RWPE1 (cell line): ENCODE measurements at regions not wholly inside any gene's neighbourhood (a gene's known extent, or its start where the extent isn't known, plus 50 kb on each side); places are given as distances from the start of the nearest gene placed in this dataset.

Experiments used
- CTCF ChIA-PET: fragments of 350-600 bp; sonication (Branson Sonifier 250); formaldehyde crosslinking; extraction: SDS; loops from one replicate; lab custom pipeline; 2021; lab: Yijun Ruan, JAX
- POLR2A ChIA-PET: fragments of 400-600 bp; formaldehyde crosslinking; extraction: SDS; loops from one replicate; lab custom pipeline; 2020; ENCODE audit warnings: antibody characterized with exemption; ENCODE audit not compliant: low non-redundant PET; lab: Yijun Ruan, JAX
- DNase-seq: peaks from one replicate; pipeline ENCODE4 v3.0.0; 2012; ENCODE audit warnings: low spot score
- H3K27ac ChIP-seq: fragments of 450-650 bp; 2 replicates; pipeline ENCODE4 v1.5.1; 2017
- TF ChIP-seq, protein P1 (sequence below): fragments of 450-650 bp; conservative IDR thresholded peaks from 2 replicates; pipeline ENCODE4 v1.5.1; 2017; ENCODE audit warnings: low read depth, mild to moderate bottlenecking

DNA sequence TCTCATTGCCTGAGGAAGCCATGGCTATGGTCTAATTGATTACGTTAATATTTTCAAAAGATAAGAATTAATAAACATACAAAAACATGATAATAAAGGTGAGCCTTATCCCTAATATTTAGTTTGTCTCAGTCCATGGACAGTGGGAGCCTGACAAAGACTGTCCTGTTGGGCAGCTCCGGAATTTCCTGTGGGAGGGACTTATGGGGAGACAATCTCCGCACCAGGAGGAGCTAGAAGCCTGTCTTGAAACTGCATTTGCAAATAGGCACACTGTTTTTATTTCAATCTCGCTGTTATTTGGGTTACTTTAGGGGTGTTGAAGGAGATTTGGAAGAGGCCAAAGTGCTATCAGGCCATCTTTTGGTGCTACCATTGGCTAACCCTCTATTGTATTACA, 50.8 kb upstream of the ZDHHC17 start:
- TF ChIP-seq, protein P1, sequence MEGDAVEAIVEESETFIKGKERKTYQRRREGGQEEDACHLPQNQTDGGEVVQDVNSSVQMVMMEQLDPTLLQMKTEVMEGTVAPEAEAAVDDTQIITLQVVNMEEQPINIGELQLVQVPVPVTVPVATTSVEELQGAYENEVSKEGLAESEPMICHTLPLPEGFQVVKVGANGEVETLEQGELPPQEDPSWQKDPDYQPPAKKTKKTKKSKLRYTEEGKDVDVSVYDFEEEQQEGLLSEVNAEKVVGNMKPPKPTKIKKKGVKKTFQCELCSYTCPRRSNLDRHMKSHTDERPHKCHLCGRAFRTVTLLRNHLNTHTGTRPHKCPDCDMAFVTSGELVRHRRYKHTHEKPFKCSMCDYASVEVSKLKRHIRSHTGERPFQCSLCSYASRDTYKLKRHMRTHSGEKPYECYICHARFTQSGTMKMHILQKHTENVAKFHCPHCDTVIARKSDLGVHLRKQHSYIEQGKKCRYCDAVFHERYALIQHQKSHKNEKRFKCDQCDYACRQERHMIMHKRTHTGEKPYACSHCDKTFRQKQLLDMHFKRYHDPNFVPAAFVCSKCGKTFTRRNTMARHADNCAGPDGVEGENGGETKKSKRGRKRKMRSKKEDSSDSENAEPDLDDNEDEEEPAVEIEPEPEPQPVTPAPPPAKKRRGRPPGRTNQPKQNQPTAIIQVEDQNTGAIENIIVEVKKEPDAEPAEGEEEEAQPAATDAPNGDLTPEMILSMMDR, result no peak
- no peak for DNase-seq
- H3K27ac ChIP-seq, result no peak overlapping the region
- ChIA-PET POLR2A (no interaction called here), CTCF (no interaction called here)

DNA sequence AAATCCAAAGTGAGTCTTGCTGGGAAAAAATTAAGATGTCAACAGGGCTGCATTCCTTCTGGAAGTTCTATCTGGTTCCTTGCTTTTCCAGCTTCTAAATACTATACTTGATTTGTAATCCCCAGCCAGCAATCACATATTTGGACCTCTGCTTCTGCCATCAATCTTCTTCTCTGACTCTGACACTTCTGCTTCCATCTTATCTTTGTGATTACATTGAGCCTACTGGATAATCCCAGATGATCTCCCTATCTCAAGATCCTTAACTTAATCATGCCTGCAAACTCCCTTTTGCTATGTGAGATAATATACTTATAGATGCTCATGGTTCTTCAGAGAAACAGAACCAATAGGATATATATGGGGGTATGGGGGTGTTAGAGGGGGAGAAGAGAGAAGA, 49.9 kb upstream of the ZDHHC17 start:
- no peak for DNase-seq
- no peak overlapping the region for H3K27ac ChIP-seq
- TF ChIP-seq, protein P1, result no peak
- CTCF ChIA-PET, result no interaction called here
- POLR2A ChIA-PET, result no interaction called here
